ENCODE measurements at regions not wholly inside any gene's neighbourhood (a gene's known extent, or its start where the extent isn't known, plus 50 kb on each side); places are given as distances from the start of the nearest gene placed in this dataset.
"Not testable (repeated sequence)": the region's sequence is repeated elsewhere in the genome, so short reads cannot be mapped to it uniquely, and the experiment has no call there.

- no peak for DNase-seq (ENCODE audit: low spot score)
These were observed 354.0 kb downstream of the ZNF326 start for GRCh38 chr1:90348934-90349333.

DNA sequence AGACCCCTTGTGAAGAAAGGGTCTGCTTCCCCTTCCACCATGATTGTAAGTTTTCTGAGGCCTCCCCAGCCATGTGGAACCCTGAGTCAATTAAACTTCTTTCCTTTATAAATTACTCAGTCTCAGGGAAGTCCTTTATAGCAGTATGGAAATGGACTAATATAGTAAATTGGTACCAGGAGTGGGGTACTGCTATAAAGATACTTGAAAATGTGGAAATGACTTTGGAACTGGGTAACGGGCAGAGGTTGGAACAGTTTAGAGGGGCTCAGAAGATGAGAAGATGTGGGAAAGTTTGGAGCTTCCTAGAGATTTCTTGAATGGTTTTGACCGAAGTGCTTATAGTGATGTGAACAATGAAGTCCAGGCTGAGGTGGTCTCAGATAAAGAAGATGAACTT lies 353.5 kb downstream of the ZNF326 start:
- DNase-seq (ENCODE audit: low spot score): not testable (repeated sequence)

- DNase-seq (ENCODE audit: low spot score): no peak
These were observed 352.5 kb downstream of the ZNF326 start for GRCh38 chr1:90347366-90347765.

DNA sequence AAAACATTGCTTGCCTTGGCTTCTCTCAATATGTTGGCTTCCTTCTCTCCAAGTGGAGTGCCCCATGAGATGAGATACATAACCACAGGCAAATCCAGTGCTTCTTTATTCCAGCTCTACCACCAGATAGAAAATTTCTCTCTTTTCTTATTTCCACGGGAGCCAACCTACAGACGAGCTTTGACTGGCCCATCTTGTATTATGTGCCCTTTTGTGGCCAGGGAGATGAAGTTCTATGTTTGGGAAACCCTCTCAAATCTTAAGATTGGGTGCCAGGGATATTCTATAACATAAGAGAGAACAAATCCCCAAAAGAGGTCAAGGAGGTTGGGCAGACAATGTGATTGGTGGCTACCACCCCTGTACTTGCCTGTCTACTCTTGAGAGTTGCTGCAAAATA lies 351.8 kb downstream of the ZNF326 start:
- no peak for DNase-seq (ENCODE audit: low spot score)

DNA sequence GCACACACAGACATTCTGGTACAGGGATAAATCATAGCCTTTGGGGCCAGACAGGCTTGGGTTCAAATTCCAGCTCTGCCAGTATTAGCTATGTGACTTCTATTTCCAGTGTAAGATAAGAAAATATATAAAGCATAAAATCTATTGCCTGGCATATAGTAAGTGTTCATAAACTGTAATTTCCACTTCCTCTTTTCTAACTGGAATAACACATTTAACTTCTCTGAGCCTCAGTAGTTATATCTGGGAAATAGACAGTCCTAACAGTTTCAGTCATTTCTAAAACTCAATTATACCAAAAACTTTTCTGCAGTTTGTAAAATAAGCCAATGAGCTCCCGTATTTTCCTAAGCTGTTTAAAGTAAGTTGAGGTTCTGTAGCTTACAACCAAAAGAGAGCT lies 351.4 kb downstream of the ZNF326 start:
- DNase-seq (ENCODE audit: low spot score): no peak

DNA sequence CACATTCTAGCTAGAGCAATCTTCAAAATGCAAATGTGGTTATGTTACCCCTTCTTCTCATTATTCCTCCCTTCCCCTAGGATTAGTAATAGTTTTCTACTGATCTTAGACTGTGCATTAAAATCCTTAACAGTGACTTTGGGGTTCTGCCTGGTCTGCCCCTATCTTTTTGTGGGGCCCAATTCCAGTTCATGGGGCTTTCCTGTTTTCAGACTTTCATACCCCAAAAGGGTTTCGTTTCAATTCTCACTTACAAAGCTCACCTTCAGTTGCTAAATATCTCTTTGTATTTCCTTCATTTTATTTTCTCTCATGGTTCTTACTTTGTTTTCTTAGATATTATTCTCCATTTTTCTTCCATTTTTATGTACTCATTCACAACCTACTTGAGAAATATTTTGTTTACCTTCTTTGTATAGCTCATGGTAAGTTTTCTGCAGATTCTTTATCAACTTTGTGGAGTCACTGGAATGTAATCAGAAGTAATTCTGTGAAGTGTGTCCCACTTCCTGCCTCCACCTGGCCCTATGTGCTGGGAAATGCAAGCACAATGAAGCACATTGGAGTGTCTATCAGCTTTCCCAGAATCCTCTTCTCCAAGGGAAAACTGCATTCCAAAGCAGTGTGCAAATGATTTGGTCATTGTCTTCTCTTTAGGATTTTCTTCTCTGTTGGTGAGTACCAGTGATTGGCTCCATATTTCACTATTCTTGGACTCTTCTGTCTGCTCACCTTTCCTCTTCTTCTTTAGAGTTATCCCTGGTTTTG lies 350.2 kb downstream of the ZNF326 start:
- no peak for DNase-seq (ENCODE audit: low spot score)

DNA sequence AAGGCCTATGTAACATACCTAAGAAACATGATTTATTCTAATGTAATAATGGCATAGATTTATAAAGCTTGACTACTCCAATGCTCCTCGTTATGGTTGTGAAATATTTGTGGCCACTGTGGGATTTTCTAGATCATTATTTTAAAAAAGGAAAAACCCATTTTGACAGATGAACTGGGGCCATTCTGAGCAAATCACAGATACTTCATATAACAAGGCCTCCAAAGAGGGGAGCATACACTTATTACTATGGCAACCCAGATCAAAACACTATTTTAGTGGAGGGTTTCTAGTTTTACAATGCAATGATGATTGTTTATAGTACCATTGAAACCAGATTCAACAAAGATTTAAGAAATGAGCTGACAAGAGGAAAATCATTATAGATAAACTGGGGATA lies 346.6 kb downstream of the ZNF326 start:
- DNase-seq (ENCODE audit: low spot score): no peak

- DNase-seq (ENCODE audit: low spot score): no peak
These were observed 345.7 kb downstream of the ZNF326 start for GRCh38 chr1:90340606-90341005.

- DNase-seq (ENCODE audit: low spot score): no peak
These were observed 344.9 kb downstream of the ZNF326 start for GRCh38 chr1:90339811-90340210.

GRCh38 chr1:90336552-90337324 lies 341.8 kb downstream of the ZNF326 start:
- DNase-seq (ENCODE audit: low spot score): no peak

- no peak for DNase-seq (ENCODE audit: low spot score)
These were observed 340.6 kb downstream of the ZNF326 start for GRCh38 chr1:90335558-90335957.

DNA sequence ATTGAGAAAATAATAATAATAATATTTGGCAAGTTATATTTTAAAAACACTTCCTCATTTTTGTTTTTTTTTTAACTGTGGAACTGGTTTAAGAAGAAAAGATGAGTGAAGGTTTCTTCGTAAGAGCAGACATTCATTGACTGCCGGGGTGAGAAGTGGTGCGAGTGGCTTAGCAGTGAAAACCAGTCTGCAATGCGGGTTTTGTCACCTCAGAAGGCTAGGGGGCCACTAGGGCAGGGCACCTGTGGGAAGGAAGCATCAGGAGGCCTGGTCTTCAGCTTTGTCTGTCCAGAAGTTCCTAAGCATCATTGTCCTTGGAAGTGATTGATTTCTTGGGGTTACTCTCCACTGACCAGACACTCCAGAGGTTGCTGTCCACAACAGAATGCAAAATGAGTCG lies 339.2 kb downstream of the ZNF326 start:
- no peak for DNase-seq (ENCODE audit: low spot score)

GRCh38 chr1:90325168-90325567 lies 330.3 kb downstream of the ZNF326 start:
- DNase-seq (ENCODE audit: low spot score): no peak

DNA sequence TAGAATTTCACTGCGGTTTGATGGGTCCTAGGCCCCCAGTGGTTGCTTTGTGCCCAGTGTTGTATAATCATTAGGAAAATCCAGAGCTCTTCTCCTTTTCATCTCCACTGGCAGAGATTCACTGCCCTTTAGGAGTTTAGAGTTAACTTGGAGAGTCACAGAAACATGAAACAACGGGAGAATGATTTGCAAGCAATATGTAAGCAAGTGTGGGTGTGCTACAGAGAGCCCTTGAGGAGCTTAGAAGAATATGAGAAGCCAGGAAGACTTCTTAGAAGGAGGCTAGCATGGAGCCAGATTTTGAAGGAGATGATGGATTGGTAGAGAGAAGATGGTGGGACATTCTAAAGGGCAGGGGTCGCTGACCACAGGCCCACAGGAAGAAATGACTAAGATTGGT lies 327.3 kb downstream of the ZNF326 start:
- DNase-seq (ENCODE audit: low spot score): no peak

DNA sequence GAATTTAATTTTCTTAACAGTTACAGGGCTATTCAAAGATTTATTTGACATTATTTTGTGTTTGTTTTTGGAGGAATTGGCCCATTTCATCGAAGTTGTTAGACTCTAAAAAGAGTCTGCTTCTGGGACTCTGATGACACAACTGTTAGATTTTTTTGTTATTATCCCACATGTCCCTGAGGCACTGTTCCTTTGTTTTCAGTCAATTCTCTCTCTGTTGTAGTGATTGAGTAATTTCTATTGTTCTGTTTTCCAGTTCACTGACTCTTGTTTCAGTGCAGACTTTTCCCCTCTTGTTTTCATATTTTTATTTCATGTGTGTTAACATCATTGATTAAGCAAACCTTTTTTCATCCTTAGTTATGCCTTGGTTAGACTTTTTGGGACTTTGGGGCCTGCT lies 325.0 kb downstream of the ZNF326 start:
- no peak for DNase-seq (ENCODE audit: low spot score)

DNA sequence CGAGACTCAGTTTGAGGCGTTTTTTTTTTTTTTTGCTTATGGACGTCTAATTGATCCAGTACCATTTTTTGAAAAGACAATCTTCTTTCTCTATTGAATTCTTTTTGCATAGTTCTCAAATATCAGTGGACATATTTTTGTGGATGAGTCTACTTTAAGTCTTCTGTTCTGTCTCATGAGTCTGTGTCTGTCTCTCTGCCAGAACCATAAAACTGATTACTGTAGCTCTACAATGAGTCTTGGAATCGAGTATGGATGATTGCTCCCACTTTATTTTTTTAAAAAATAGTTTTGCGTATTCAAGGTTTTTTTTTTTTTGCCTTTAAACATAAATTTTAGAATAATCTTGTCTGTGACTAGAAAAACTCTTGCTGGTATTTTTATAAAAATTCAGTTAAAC lies 323.5 kb downstream of the ZNF326 start:
- no peak for DNase-seq (ENCODE audit: low spot score)

- DNase-seq (ENCODE audit: low spot score): no peak
These were observed 322.7 kb downstream of the ZNF326 start for GRCh38 chr1:90317628-90318027.

DNA sequence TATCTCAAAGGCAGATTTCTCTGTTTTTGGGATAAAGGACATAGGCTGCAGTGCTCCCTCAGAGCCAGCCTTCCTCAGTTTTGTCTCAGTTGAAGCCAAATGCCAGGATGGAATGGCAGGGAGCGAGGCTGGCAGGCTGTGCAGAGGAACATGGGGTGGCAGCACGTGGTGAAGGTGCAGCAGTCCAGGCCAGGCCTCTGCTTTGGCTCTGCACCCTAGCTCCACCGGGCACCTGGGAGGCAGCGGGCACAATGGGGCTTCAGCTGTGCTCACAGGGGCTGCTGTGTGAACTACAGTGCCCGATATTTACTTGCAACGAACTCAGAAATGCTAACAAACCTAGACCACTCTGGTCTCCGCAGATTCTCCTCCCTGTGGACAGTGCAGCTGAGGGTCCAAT lies 319.6 kb downstream of the ZNF326 start:
- no peak for DNase-seq (ENCODE audit: low spot score)

- no peak for DNase-seq (ENCODE audit: low spot score)
These were observed 318.9 kb downstream of the ZNF326 start for GRCh38 chr1:90313778-90314177.

GRCh38 chr1:90309806-90310205 lies 314.9 kb downstream of the ZNF326 start:
- DNase-seq (ENCODE audit: low spot score): no peak

- DNase-seq (ENCODE audit: low spot score): no peak
These were observed 313.5 kb downstream of the ZNF326 start for GRCh38 chr1:90308421-90308820.

DNA sequence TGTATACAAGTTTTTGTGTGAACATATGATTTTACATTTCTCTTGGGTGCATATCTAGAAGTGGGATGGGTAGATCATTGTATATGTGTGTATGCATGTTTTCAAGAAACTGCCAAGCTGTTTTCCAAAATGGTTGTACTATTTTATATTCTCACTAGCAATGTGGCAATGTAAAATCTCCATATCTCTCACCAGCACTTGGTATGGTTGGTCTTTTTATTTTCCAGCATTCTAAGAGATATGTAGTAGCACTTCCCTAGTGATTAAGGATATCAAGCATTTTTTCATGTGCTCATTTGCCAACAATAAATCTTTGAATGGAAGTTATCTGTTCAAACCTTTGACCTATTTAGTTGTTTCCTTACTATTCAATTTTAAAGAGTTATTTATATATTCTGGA lies 310.7 kb downstream of the ZNF326 start:
- DNase-seq (ENCODE audit: low spot score): no peak

DNA sequence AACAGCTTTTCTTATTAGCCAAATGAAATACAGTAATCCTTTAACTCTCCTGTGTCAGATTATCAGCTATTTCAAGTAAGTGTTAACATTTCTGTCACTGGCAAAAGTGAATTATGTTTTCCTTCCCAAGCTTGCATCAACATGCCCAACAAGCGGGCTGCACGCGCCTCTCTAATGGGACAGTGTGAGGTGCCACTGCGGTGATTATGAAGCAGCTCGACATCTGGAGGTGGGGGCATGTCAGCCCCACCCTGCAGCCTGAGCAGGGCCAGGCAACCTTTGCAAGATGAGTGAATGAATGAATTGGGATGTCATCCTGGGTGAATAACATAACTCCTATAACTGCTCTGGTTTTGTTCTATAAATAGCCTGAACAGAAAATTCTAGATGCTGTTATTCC lies 301.4 kb downstream of the ZNF326 start:
- DNase-seq (ENCODE audit: low spot score): no peak

- DNase-seq (ENCODE audit: low spot score): no peak
These were observed 300.6 kb downstream of the ZNF326 start for GRCh38 chr1:90295534-90295933.

All from AG08396 (cell line).